Putamen (tissue), 1 donor: ENCODE measurements at regions not wholly inside any gene's neighbourhood (a gene's known extent, or its start where the extent isn't known, plus 50 kb on each side); places are given as distances from the start of the nearest gene placed in this dataset.
"Not testable (repeated sequence)": the region's sequence is repeated elsewhere in the genome, so short reads cannot be mapped to it uniquely, and the experiment has no call there.

Experiments used
- DNase-seq: peaks from one replicate; pipeline ENCODE4 v3.0.0-alpha.2; 2016; ENCODE audit warnings: low spot score

DNA sequence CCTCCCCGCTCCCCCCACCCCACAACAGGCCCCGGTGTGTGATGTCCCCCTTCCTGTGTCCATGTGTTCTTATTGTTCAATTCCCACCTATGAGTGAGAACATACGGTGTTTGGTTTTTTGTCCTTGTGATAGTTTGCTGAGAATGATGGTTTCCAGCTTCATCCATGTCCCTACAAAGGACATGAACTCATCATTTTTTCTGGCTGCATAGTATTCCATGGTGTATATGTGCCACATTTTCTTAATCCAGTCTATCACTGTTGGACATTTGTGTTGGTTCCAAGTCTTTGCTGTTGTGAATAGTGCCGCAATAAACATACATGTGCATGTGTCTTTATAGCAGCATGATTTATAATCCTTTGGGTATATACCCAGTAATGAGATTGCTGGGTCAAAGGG, 104.3 kb downstream of the MTPN start:
- DNase-seq = not testable (repeated sequence)

DNA sequence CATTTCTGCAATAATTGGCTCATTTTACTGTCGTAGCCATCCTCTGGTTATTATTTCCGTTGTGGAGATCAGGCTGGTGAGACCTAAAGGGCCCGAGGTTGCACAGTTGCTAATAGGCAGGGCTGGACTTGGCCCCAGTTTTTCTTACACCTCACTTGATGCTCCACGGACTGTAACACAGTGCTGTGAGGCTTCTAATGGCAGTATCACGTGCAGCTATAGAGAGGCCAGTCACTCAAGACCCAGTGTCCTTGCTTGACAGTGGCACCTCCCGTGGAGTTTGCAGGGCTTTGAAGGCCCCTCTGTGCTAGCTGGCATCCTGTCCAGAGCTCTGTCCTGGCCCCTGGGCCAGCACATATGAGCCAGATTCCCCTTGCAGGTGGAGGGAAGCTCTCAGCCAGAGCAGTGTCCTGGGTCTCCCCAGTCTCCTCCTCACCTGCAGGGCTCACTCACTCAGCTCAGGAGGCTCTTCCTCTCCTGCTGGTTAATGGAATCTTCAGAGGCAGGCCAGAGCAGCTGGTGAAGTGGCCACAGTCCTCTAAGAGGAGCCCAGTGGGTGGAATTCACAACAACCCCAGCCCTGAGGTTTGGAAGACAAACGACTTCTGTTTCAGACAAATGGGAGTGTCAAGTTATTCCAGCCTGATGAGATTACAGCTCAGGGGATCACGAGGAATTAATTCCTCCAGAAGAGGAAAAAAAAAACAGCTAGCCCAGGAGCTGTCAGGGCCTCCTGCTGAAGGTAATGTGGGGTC, 114.2 kb upstream of the FAM180A start:
- no peak for DNase-seq

DNA sequence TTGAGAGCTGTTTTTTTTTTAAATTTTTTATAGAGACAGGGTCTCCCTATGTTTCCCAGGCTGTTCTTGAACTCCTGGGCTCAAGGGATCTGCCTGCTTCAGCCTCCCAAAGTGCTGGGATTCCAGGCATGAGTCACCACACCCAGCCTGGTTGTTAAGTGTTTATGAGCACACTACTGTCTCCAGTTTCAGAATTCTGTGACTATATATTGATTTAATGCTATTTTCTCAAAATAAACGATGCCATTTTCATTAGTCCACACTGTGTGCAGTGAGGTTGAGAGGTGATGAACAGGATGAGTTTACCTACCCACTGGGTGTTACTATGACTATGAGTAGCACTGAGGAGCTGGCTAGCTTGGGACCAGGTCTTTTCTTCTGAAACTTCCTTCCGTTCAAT, 110.9 kb upstream of the FAM180A start:
- DNase-seq = no peak

GRCh38 chr7:135858851-135859250, 110.2 kb upstream of the FAM180A start:
- DNase-seq = no peak

DNA sequence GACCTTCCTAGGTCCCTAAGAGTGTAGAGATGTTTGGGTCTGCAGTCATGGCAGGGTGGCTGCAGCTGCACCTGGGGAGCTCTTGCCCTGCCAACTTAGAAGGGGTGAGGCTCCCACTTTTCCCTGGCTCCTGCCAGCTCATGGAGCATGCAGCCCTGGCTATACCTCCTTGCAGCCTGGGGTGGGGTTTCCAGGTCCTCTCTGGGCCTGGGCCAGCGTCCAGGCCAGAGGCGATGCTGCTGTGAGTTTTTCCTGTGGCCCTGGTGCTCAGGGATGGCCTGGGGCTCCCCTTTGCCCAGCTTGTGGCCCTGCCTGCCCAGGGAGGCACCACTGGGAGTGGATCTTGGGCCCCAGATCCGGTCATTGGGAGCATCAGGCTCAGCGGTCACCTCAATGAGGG, 109.8 kb upstream of the FAM180A start:
- no peak for DNase-seq

DNA sequence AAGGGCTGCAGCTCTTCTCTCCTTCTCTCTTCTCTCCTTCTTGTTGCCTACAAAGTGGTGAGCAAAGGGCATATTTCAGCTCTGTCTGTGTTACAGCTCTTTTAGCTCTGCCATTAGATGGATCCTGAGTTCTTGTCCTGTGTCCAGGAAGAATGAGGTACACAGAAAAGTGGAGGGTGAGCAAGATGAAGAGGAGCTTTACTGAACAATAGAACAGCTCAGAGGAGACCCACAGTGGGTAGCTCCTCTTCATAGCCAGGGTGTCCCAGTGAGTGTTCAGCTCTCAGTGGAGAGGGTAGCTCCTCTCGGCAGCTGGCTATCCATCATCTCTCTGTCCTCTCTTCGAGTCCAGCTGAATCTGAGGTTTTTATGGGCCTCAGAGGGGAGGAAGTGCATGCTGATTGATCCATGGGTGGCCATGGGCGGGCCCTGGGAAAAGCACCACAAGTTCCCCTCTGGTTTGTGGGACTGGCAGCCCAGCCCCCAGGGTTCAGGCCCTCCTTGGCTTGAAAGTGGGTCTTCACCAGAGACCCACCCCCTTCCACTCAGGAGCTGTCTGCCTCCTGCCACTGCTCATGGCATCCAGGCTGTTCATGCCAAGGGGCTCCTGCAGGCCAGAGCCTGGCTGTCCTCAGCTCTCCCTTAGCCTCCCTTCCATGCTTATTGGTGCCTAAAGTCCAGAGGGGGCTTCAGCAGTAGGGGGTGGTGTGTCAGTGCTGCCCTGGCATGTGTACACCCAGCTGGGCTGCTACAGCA, 109.1 kb upstream of the FAM180A start:
- no peak for DNase-seq

DNA sequence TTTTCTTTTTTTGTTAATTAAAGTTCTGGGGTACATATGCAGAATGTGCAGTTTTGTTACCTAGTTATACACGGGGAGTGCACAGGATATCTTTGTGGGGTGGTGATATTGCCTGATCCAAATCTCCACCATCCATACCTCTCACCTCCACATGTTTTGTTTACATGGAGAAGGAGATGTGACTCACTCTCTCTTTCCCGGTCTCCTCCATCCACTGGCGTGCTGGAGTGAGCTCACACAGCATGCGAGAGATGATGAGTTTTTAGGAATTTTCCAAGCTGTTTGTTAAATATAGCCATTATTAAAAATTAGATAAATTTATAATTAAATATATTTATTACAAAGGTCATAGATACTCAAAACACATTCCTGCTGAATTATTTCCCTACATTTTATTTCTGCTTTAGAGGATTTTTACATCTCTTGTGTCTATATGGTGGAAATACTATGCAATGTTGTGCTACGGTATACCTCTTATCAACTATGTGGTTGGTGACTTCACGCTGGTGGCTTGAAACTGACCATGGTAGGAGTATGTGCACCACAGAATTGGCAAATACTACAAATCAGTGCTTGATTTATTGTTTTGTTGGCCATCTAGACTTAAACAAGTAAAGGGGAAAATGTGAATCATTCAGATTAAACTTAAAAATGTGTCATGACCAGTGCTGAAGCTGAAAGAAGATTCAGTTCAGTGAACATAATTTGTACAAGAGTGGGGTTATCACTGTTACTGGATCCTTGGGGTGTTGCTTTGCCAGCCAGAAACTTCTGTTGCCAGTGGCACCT, 107.9 kb upstream of the FAM180A start:
- no peak for DNase-seq

- no peak for DNase-seq
Measured at GRCh38 chr7:135855846-135856245, 107.2 kb upstream of the FAM180A start.

GRCh38 chr7:135853499-135853898, 104.9 kb upstream of the FAM180A start:
- no peak for DNase-seq

DNA sequence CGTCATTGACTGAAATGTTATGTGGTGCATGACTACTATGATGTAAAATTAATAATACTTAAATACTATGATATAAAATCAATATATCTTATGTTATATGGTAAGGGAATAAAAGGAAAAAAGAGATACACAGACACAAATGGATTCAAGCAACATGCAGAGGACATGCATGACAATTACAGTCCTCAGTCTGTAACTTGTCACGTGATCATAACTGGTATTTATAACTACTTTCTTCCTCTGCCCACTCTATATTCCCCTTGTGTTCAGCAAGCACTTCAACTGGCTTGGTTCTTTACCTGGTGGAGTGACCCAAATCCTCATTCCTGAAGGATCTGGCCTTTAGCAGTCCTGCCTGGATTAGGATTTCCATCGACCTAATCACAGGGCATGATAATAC, 104.4 kb upstream of the FAM180A start:
- DNase-seq = no peak

- DNase-seq = no peak
Measured at GRCh38 chr7:135847242-135847641, 98.6 kb upstream of the FAM180A start.

GRCh38 chr7:135846339-135846738, 97.7 kb upstream of the FAM180A start:
- no peak for DNase-seq

GRCh38 chr7:135845415-135846075, 96.9 kb upstream of the FAM180A start:
- DNase-seq = no peak

DNA sequence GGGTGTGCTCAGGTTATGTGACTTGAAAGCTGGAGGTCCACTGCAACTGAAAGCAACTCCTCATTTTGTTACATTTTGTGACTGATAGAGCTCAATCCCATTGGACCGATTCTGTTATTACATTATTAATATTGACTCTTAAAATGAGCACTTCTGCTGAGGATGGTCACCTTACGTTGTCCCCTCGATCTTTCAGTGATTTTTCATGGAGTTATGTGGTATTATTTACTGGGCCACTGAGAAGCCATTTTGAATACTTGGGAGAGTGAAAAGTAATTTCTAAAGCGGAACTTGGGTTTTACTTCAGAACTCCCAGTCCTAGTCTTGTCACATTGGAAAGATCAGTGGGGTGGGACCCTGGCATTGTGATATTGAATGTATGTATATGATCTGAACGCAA, 96.3 kb upstream of the FAM180A start:
- no peak for DNase-seq

- no peak for DNase-seq
Measured at GRCh38 chr7:135843214-135843613, 94.6 kb upstream of the FAM180A start.

DNA sequence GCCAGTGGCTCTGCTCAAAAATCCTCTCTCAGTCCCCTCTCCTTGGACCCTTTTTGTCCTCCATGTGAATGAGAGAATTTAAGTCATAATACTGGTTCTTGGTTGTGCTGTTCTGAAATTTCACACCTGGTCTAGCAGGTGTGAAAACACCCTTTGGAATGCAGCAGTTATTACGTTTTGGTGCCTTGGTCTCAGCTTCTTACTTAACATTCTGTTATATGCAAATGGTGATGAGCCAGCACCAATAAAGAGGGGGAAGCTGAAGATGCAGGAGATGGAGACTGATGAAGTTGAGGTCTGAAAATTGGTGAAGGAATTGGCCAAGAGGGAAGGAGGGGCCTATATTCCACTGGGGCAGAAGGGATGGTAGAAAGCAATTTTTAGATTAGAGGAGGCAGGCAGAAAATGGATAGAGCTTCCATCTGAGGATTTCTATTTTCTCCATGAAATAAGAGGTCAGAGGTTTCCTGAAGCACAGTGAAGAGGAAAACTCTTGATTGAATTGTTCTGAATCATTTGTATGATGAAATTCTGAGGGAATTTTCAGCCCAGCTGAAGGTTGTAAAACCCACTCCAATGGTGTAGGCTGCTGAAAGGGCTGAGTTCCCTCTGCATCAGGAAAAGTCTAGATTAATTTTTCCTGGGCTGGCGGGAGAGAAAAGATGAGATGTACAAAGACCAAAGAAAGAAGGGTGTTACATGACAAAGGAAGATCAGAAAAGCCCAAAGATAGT, 94.0 kb upstream of the FAM180A start:
- no peak for DNase-seq

DNA sequence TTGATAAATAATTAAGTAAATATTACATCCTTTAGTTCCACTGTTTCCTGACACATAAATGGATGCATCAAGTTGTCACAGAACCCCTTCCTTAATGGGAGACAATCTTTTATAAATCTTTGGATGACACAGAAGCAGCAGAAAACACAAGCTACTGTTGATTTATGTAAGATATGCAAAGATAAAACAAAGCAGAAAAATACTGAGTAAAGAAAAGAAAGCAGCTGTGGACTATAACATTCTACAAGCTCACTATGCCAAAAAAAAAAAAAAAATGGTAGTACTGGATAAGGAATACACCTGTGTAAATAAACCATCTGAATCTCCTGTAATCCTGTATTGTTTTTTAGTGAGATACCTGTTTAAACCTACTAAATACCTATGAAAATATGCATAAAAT, 92.0 kb upstream of the FAM180A start:
- DNase-seq = no peak

DNA sequence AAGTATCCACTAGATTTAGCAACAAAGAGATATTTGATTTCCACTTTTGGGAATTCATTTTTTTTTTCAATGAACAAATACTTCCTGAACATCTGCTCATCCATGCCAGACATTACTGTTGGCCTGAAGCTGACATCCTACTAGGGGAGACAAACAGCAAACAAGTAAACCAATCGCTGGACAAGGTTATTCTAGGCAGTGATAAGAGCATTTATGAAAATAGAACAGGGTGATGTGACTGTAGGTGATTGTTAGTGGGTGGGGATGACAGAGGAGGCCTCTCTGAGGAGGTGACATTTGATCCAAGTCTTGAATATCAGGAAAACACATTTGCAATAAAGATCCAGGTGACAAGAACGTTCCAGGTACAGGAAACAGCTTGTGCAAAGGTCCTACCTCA, 89.1 kb upstream of the FAM180A start:
- DNase-seq = no peak

- no peak for DNase-seq
Measured at GRCh38 chr7:135834266-135834665, 85.7 kb upstream of the FAM180A start.

DNA sequence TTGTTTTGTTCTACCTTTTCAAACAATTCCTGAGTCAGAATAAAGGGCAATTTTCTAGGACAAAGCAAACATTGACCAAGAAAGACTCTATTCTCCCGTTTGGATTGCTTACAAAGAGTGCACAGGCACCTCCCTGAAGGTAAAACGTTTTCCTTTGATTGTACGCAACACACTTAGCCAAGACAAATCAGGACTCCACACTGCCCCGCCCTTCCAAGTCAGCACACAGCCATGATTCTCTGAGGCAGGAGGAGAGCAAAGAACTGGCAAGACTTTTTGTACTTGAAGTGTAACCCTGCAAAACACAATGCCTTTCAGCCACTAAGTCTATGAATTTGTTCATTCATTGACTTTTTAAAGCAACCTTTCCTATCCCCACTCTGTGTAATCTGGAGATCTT, 85.0 kb upstream of the FAM180A start:
- DNase-seq = no peak

DNA sequence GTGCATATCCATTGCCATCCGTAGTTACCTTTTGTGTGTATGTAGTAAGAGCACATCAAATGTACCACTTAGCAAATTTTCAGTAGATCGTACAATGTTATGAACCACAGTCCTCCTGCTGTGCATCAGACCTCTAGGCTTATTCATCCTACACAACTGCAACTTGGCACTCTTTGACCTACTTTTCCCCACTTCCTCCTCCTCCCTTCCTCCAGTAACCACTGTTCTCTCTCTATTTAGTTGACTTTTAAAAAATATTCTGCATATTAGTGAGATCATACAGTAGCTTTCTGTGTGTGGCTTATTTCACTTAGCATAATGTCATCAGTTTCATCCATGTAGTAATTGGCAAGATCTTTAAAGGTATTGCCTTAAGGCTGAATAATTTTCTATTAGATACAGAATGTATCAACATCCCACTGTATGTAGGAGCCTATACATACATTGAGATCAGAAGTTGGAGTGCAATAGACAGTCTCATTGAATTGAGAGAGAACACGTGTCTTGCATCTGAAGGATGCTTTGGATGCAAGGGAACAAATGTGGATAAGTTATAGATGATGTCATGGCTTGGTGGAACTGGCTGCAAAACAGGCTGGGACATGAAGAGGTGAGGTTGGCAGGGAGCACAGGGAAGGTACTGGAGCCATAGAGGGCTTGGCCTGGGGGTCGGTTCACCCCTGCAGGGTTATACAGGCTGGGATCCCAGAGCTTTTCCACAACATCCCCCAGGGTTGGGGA, 83.0 kb upstream of the FAM180A start:
- DNase-seq = peak; percentile 11
